Fibroblast of skin of right biceps (primary cell): ENCODE measurements at regions not wholly inside any gene's neighbourhood (a gene's known extent, or its start where the extent isn't known, plus 50 kb on each side); places are given as distances from the start of the nearest gene placed in this dataset.

Experiments
- DNase-seq: peaks from one replicate; pipeline ENCODE4 v3.0.0-alpha.2; 2013

DNA sequence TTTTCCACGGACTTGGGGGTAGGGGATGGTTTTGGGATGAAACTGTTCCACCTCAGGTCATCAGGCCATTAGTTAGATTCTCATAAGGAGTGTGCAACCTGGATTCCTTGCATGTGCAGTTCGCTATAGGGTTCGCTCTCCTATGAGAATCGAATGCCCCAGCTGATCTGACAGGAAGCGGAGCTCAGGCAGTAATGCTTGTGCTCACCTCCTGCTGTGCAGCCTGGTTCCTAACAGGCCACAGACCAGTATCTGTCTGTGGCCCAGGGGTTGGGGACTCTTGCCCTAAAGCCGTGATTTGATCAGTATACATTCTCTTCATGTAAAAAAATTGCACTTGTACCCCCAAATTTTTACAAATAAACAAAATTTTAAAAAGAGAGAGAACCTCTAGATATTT lies 219.4 kb upstream of the CPNE8 start:
- DNase-seq = no peak

GRCh38 chr12:39123580-39124253 lies 218.3 kb upstream of the CPNE8 start:
- DNase-seq = no peak

- DNase-seq = no peak
These were observed 217.3 kb upstream of the CPNE8 start for GRCh38 chr12:39122562-39123204.

DNA sequence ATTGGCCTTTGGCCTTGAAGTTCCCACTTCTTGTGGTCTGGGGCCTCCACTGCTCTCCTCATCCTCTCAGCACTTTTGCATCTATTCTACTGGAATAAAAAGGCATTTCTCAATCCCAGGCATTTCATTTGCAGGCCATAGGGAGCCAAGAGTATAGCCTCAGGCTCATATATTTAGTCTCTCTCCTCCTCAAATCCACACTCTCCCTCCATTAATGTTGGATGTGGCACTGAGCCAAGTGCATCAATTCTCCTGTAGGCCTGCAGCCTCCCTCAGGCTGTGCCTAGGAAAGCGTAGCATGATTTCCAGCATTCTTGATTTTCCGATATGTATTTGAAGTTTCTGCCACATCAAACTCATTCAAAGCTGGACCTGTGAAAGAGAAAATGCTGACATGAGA lies 211.5 kb upstream of the CPNE8 start:
- DNase-seq = no peak

GRCh38 chr12:39112064-39112463 lies 206.7 kb upstream of the CPNE8 start:
- no peak for DNase-seq

DNA sequence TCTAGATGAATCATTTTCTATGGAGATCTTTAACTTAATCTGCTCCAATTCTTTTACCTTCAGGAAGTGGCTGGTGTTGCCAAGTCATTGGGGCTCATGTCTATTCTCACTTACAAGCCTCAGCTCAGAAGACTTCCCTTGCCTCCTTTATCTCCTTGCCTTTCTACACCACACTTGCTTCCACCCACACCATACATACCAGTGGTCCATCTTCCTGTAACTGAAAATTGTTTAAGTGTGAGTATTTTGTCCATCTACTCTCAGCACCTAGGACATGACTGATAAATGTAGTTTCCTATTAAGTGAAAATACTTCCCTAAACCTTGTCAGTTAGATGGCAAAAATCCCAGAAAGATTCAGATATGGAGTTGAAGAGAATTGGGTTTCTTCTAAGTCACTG lies 199.7 kb upstream of the CPNE8 start:
- peak; percentile 6 for DNase-seq

DNA sequence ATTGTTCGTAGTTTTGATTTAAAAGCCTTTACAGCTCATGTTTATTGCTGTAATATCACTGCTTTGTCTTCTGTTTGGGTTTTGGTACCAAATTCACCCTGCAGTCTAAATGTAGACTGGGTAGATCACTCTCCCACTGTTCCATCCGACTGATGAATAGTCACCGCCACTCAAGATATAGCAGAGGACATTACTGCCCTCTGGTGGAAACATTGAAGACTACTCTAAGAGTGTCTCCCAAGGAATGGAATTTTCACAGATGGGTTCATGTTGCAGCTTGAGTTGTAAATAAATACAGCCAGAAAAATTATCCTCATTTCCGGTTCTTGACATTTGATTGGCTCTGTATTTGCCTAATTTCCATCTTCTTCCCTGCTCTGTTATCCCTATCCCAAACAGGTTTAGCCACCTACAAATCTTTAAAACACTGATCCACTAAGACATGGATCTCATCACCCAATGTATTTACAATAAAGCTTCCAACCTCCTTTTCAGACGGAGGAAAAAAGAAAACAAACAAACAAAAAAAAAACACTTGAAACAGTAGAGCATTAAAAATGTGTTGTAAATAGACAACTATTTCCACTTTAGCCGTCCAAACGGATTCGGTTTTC lies 198.3 kb upstream of the CPNE8 start:
- peak; percentile 30 for DNase-seq

- DNase-seq = peak; percentile 26
These were observed 197.3 kb upstream of the CPNE8 start for GRCh38 chr12:39102474-39103209.

GRCh38 chr12:39095636-39096330 lies 190.4 kb upstream of the CPNE8 start:
- DNase-seq = no peak

DNA sequence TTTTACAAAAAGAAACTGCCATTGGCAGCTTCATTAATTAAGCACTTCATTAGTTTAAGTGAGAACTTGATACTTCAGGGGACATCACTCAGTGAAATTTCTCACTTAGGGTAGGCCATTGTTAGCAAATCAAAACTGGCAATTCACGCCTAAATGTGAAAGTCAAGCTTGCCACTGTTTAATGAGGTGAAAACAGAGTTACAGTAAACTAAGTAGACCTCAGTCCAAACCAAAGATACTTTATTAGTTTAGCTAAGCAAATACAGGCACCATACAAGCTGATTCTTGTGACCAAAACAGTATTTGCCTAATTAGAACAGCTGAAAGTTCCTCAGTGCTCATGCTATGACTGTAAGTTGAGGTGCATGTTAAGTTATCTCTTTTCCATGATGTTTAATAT lies 176.5 kb upstream of the CPNE8 start:
- DNase-seq = no peak

GRCh38 chr12:39077226-39077625 lies 171.8 kb upstream of the CPNE8 start:
- no peak for DNase-seq

- DNase-seq = no peak
These were observed 168.7 kb upstream of the CPNE8 start for GRCh38 chr12:39074063-39074462.

DNA sequence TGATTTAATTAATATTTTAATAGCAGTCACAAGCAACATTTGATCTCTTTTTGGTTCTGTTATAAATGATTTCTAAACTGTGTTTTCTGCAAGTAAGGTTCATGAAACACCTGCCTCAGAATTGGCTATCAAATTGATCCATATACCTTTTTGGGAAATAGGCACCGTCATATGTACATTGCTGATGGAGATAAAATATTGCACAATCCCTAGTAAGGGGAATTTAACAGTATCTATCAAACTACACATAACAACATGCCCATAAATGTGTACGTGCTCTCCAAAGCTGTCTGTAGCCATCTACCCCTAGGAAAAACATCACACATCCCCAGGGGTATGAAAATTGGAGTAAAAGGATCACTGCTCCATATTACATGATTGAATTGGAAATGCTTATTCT lies 167.3 kb upstream of the CPNE8 start:
- no peak for DNase-seq

GRCh38 chr12:39071611-39072010 lies 166.2 kb upstream of the CPNE8 start:
- DNase-seq = no peak

DNA sequence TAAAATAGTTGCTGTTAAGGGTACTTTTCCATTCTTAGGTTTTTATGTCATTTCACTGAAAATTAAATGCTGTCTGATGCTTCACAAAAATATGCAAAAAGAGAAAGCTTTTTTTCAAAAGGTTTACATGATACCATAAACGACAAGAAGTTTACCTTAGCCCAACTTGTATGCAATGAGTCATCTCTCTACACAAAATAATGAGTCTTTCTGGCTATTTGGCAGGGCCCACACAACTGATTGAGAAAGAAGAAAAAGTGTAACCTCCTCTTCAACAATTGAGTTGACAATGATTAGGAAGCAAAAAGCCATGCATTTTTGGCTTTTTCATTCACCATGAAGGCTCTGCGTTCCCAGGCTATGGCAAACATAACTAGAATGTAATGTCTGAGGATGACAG lies 165.4 kb upstream of the CPNE8 start:
- DNase-seq = no peak

DNA sequence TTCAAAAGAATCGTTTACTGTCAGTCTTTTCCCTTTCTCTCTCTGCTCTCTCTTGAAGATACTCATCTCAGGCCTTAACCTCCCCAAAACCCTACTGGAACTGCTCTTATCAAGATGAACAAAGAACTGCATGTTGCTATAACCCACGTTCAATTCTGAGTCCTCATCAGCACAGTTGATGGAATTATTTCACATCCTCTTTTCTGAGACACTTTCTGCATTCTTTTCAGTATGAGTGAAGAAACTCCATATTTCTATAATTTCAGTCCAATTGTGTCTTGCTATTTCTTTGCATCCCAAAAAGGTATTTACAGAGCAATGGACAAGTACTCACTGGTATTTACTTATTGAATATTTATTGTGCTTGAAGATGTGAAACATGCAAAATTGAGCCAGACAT lies 160.1 kb upstream of the CPNE8 start:
- DNase-seq = no peak

DNA sequence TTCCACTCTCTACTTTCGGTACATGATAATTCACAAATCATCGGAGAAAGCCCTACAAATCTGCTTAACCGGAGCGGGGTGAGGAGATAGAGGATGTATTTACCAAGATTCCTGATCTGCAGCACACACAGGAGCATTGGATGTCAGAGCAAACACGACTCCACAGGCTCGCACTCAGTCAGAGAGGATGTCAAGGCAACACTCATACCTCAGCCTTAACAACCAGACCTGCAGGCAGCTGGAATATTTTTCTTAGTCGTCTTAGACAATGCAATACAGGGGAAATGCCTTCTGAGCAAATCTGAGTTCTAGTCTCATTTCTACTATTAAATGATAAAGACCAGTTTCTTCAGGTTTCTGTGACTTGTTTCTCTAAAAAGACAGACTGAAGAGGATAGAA lies 159.3 kb upstream of the CPNE8 start:
- no peak for DNase-seq

GRCh38 chr12:39062266-39062996 lies 157.0 kb upstream of the CPNE8 start:
- no peak for DNase-seq

GRCh38 chr12:39061576-39061975 lies 156.2 kb upstream of the CPNE8 start:
- DNase-seq = no peak

DNA sequence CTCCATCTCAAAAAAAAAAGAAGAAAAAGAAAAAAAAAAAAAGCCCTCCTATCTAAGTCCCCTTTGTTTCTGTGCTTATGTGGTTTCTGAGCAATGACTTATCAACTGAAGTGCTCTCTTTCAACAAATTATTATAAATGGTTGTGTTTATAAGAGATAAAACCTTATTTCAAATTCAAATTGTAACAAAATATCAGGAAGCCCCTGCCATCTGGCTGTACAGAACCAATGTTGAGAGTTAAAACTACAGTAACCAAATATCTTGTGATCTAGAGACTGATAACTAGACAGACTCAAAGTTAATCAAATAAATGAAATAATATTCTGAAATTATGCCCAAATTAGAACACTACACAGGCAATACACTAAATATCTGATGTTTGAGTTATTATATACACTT lies 143.0 kb upstream of the CPNE8 start:
- DNase-seq = no peak

- DNase-seq = no peak
These were observed 142.3 kb upstream of the CPNE8 start for GRCh38 chr12:39047539-39048262.

- DNase-seq = no peak
These were observed 139.4 kb upstream of the CPNE8 start for GRCh38 chr12:39044754-39045153.
